DOHH2 (cell line): ENCODE measurements at regions not wholly inside any gene's neighbourhood (a gene's known extent, or its start where the extent isn't known, plus 50 kb on each side); places are given as distances from the start of the nearest gene placed in this dataset.

Experiments used
- H3F3A ChIP-seq: fragments of 200-600 bp; sonication (generic), shearing (Covaris generic); 2 replicates; pipeline ENCODE4 v1.6.0; 2016; ENCODE audit warnings: antibody characterized with exemption, mild to moderate bottlenecking; ENCODE audit not compliant: control insufficient read depth, insufficient read depth
- H3K27ac ChIP-seq: fragments of 200-600 bp; sonication (generic); 2 replicates; pipeline ENCODE4 v1.5.1; 2014; ENCODE audit warnings: low read depth, mild to moderate bottlenecking, low read length, moderate library complexity
- H3K27me3 ChIP-seq: fragments of 200-600 bp; sonication (generic); 2 replicates; pipeline ENCODE4 v1.6.1; 2014; ENCODE audit warnings: mild to moderate bottlenecking, low read length, mixed read lengths; ENCODE audit not compliant: control insufficient read depth
- H3K36me3 ChIP-seq: fragments of 200-600 bp; sonication (generic); 2 replicates; pipeline ENCODE4 v1.6.1; 2014; ENCODE audit warnings: mild to moderate bottlenecking, low read length, moderate library complexity, mixed read lengths; ENCODE audit not compliant: control insufficient read depth
- H3K4me1 ChIP-seq: fragments of 200-600 bp; sonication (generic); 2 replicates; pipeline ENCODE4 v1.6.1; 2014; ENCODE audit warnings: mild to moderate bottlenecking, low read length, mixed read lengths; ENCODE audit not compliant: control insufficient read depth
- H3K4me2 ChIP-seq: fragments of 200-600 bp; sonication (generic); 2 replicates; pipeline ENCODE4 v1.6.0; 2014; ENCODE audit warnings: mild to moderate bottlenecking, low read length, moderate library complexity
- H3K4me3 ChIP-seq: fragments of 200-600 bp; sonication (generic); 2 replicates; pipeline ENCODE4 v1.5.1; 2014; ENCODE audit warnings: mild to moderate bottlenecking, low read length, mixed read lengths
- H3K79me2 ChIP-seq: fragments of 200-600 bp; sonication (generic); 2 replicates; pipeline ENCODE4 v1.6.1; 2014; ENCODE audit warnings: mild to moderate bottlenecking, low read length, mixed read lengths; ENCODE audit not compliant: control insufficient read depth
- H3K9me2 ChIP-seq: fragments of 200-600 bp; sonication (generic); replicated peaks from 2 replicates; pipeline ENCODE4 v1.6.1; 2014; ENCODE audit warnings: mild to moderate bottlenecking, low read length, mixed read lengths; ENCODE audit not compliant: control insufficient read depth
- H3K9me3 ChIP-seq: fragments of 200-600 bp; sonication (generic); 2 replicates; pipeline ENCODE4 v1.6.1; 2014; ENCODE audit warnings: antibody characterized with exemption, low read length, mixed read lengths; ENCODE audit not compliant: control insufficient read depth, insufficient read depth
- H4K20me1 ChIP-seq: fragments of 200-600 bp; sonication (generic); 2 replicates; pipeline ENCODE4 v1.6.0; 2014; ENCODE audit warnings: low read depth, mild to moderate bottlenecking, antibody characterized with exemption, low read length, moderate library complexity; ENCODE audit not compliant: control insufficient read depth, insufficient read depth
- EZH2phosphoT487 ChIP-seq: fragments of 200-600 bp; sonication (generic); IDR thresholded peaks from 2 replicates; pipeline ENCODE4 v1.6.1; 2017; ENCODE audit warnings: borderline replicate concordance, mild to moderate bottlenecking, antibody characterized with exemption, low read length, moderate library complexity, mixed read lengths
- TF ChIP-seq, protein P1 (sequence below): fragments of 200-600 bp; sonication (generic); IDR thresholded peaks from one replicate; pipeline ENCODE4 v1.5.1; 2014; ENCODE audit warnings: antibody characterized with exemption, mild to moderate bottlenecking, low read depth, low read length; ENCODE audit not compliant: poor library complexity, severe bottlenecking

GRCh38 chr14:36068777-36069534 lies 107.6 kb downstream of the PTCSC3 start:
- no peaks in the 10 kb centered on the region for H3K9me3 ChIP-seq
- no peak for TF ChIP-seq EZH2phosphoT487
- TF ChIP-seq, protein P1, sequence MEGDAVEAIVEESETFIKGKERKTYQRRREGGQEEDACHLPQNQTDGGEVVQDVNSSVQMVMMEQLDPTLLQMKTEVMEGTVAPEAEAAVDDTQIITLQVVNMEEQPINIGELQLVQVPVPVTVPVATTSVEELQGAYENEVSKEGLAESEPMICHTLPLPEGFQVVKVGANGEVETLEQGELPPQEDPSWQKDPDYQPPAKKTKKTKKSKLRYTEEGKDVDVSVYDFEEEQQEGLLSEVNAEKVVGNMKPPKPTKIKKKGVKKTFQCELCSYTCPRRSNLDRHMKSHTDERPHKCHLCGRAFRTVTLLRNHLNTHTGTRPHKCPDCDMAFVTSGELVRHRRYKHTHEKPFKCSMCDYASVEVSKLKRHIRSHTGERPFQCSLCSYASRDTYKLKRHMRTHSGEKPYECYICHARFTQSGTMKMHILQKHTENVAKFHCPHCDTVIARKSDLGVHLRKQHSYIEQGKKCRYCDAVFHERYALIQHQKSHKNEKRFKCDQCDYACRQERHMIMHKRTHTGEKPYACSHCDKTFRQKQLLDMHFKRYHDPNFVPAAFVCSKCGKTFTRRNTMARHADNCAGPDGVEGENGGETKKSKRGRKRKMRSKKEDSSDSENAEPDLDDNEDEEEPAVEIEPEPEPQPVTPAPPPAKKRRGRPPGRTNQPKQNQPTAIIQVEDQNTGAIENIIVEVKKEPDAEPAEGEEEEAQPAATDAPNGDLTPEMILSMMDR: no peak
- H3K79me2 ChIP-seq: no peaks in the 10 kb centered on the region
- H3K9me2 ChIP-seq: no peaks in the 10 kb centered on the region
- peaks cover 9% of the 10 kb centered on the region for H3K27me3 ChIP-seq
- no peak overlapping the region for H3K4me3 ChIP-seq
- no peaks in the 10 kb centered on the region for H3K36me3 ChIP-seq
- no peak overlapping the region for H3K27ac ChIP-seq
- no peak overlapping the region for H3K4me2 ChIP-seq
- no peaks in the 10 kb centered on the region for H4K20me1 ChIP-seq
- H3K4me1 ChIP-seq: no peaks in the 10 kb centered on the region; the same call in 1 of the 2 replicates
- no peaks in the 10 kb centered on the region for H3F3A ChIP-seq

- Histone ChIP-seq H3F3A (no peaks in the 10 kb centered on the region), H3K4me2 (no peak overlapping the region), H3K79me2 (no peaks in the 10 kb centered on the region), H3K9me3 (no peaks in the 10 kb centered on the region), H3K27me3 (peaks cover 9% of the 10 kb centered on the region), H3K27ac (no peak overlapping the region), H3K4me3 (no peak overlapping the region), H3K9me2 (no peaks in the 10 kb centered on the region), H3K36me3 (no peaks in the 10 kb centered on the region), H4K20me1 (no peaks in the 10 kb centered on the region), H3K4me1 (no peaks in the 10 kb centered on the region; the same call in 1 of the 2 replicates)
- TF ChIP-seq, protein P1: no peak
- TF ChIP-seq EZH2phosphoT487: no peak
Observed at GRCh38 chr14:36067428-36068187, 108.9 kb downstream of the PTCSC3 start.

GRCh38 chr14:36066636-36067035 lies 109.9 kb downstream of the PTCSC3 start:
- Histone ChIP-seq H3K4me3 (no peak overlapping the region), H3K4me1 (no peaks in the 10 kb centered on the region; the same call in 1 of the 2 replicates), H3K36me3 (no peaks in the 10 kb centered on the region), H3K9me3 (no peaks in the 10 kb centered on the region), H3F3A (no peaks in the 10 kb centered on the region), H3K79me2 (no peaks in the 10 kb centered on the region), H3K27ac (no peak overlapping the region), H3K9me2 (no peaks in the 10 kb centered on the region), H3K4me2 (no peak overlapping the region), H4K20me1 (no peaks in the 10 kb centered on the region), H3K27me3 (peaks cover 9% of the 10 kb centered on the region)
- TF ChIP-seq EZH2phosphoT487: no peak
- TF ChIP-seq, protein P1: no peak
